ENCODE measurements at regions not wholly inside any gene's neighbourhood (a gene's known extent, or its start where the extent isn't known, plus 50 kb on each side); places are given as distances from the start of the nearest gene placed in this dataset.

GRCh38 chr7:156220701-156221100 is 408.4 kb upstream of the SHH start:
- no peak for TF ChIP-seq CTCF (IDR thresholded peaks at IDR 0.05; ENCODE audit: insufficient read depth, low read length, poor library complexity, severe bottlenecking)
- TF ChIP-seq EZH2phosphoT487 (conservative IDR thresholded peaks at IDR 0.05; ENCODE audit: low read length), result no peak
